Chondrocyte (in vitro differentiated cells): ENCODE measurements at regions not wholly inside any gene's neighbourhood (a gene's known extent, or its start where the extent isn't known, plus 50 kb on each side); places are given as distances from the start of the nearest gene placed in this dataset.

ENCODE experiments used
- DNase-seq: peaks from one replicate; pipeline ENCODE4 v3.0.0; 2021; ENCODE audit warnings: mixed read lengths, low spot score
- H3K27ac Mint-ChIP-seq: one replicate; pipeline ENCODE4 v1.8.0; 2021; ENCODE audit warnings: mild to moderate bottlenecking, moderate library complexity, mixed read lengths; ENCODE audit not compliant: unreplicated experiment
- H3K27me3 Mint-ChIP-seq: 2 replicates; pipeline ENCODE4 v1.8.0; 2021; ENCODE audit warnings: low read depth, mixed read lengths
- H3K36me3 Mint-ChIP-seq: 2 replicates; pipeline ENCODE4 v1.8.0; 2021; ENCODE audit warnings: low read depth, mixed read lengths
- H3K4me1 Mint-ChIP-seq: 2 replicates; pipeline ENCODE4 v1.8.0; 2021; ENCODE audit warnings: low read depth, mild to moderate bottlenecking, mixed read lengths
- H3K4me3 Mint-ChIP-seq: one replicate; pipeline ENCODE4 v1.8.0; 2021; ENCODE audit warnings: mild to moderate bottlenecking, moderate library complexity, mixed read lengths; ENCODE audit not compliant: unreplicated experiment
- H3K9me3 Mint-ChIP-seq: 2 replicates; pipeline ENCODE4 v1.8.0; 2021; ENCODE audit warnings: low read depth, mixed read lengths
- TF ChIP-seq, protein P1 (sequence below): fragments of 200-600 bp; sonication (generic); IDR thresholded peaks from 2 replicates; pipeline ENCODE4 v1.5.0; 2021; ENCODE audit warnings: antibody characterized with exemption, mild to moderate bottlenecking, moderate library complexity

DNA sequence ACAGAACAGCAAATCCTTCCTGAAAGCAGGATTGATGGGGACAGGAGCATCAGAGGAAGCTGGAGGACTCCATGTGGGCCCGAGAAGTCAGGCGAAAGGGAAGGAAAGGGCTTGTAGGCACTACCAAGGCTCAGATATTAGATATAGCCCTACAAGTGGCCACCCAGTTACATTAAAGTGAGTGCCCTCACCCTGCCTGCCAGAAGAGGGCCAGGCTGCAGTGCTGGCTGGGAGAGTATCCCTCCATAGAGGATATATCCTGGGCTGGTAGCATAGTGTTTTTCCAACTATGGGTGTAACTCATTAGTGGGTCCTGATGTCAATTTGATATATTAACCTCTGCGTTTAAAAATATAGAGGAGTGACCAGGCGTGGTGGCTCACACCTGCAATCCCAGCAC is 285.2 kb downstream of the MYCN start:
- DNase-seq = no peak
- Mint-ChIP-seq H3K9me3 (no peaks in the 10 kb centered on the region), H3K4me1 (no peaks in the 10 kb centered on the region), H3K36me3 (peaks cover 2% of the 10 kb centered on the region), H3K27ac (no peak overlapping the region), H3K4me3 (no peak overlapping the region), H3K27me3 (peaks cover 29% of the 10 kb centered on the region)
- TF ChIP-seq, protein P1, sequence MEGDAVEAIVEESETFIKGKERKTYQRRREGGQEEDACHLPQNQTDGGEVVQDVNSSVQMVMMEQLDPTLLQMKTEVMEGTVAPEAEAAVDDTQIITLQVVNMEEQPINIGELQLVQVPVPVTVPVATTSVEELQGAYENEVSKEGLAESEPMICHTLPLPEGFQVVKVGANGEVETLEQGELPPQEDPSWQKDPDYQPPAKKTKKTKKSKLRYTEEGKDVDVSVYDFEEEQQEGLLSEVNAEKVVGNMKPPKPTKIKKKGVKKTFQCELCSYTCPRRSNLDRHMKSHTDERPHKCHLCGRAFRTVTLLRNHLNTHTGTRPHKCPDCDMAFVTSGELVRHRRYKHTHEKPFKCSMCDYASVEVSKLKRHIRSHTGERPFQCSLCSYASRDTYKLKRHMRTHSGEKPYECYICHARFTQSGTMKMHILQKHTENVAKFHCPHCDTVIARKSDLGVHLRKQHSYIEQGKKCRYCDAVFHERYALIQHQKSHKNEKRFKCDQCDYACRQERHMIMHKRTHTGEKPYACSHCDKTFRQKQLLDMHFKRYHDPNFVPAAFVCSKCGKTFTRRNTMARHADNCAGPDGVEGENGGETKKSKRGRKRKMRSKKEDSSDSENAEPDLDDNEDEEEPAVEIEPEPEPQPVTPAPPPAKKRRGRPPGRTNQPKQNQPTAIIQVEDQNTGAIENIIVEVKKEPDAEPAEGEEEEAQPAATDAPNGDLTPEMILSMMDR = no peak

DNA sequence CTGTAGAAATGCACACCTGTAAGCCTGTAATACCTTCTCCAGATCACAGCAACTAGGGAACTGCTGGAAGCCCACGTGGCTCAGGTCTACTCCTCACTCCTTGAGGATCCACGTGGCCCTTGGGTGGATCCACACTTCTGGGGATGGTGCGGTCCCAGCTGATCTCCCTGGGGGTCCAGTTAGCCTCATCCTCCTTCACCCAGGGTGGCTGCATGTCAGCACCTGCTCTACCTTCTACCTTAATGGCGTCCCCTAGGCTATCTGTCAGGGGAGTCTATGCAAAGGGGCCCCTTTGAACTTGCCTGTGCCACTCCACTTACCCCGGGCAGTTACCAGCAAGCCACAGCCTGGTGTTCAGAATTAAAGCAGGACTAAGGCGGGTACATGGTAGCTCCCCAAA is 284.7 kb downstream of the MYCN start:
- no peak overlapping the region for H3K4me3 Mint-ChIP-seq
- no peak overlapping the region for H3K27ac Mint-ChIP-seq
- H3K4me1 Mint-ChIP-seq = no peaks in the 10 kb centered on the region
- peaks cover 29% of the 10 kb centered on the region for H3K27me3 Mint-ChIP-seq
- no peaks in the 10 kb centered on the region for H3K9me3 Mint-ChIP-seq
- TF ChIP-seq, protein P1 = no peak
- no peak for DNase-seq
- H3K36me3 Mint-ChIP-seq = peaks cover 2% of the 10 kb centered on the region

DNA sequence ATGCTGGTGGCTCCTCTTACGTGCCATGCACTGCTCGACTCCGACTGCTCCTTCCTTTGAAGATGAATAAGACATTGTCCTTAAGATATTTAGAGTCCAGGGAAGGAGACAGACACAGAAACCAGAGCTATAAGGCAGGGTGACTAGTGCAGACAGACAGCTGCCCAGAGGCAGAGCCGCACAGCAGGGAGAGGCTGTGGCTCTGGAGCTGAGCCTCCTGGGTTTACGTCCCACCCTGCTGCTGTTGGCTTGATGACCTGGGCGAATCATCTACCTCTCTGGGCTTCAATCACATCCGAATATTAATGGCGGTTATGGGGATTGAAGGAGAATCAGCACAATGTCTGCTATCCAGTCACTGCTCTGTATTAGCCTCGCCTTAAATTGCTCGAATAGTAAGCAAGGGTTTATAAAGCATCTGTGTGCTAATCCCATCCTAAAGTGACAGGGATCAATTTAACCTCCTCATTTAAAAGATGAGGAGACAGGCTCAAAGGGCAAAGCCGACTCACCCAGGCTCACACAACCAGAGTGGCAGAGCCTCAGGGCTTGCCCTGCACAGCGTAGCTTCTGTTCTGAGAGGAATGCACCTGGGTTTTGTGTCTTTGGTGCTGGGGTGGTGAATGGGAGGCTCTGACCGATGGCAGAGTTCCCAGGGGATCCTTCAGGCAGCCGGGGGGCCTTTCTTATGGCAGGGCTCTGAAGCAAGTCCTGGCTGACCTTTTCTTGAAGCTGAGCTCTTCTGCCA is 284.1 kb downstream of the MYCN start:
- H3K4me1 Mint-ChIP-seq = no peaks in the 10 kb centered on the region
- H3K36me3 Mint-ChIP-seq = peaks cover 2% of the 10 kb centered on the region
- H3K9me3 Mint-ChIP-seq = no peaks in the 10 kb centered on the region
- H3K4me3 Mint-ChIP-seq = no peak overlapping the region
- no peak overlapping the region for H3K27ac Mint-ChIP-seq
- no peak for DNase-seq
- peaks cover 29% of the 10 kb centered on the region for H3K27me3 Mint-ChIP-seq
- TF ChIP-seq, protein P1 = no peak

DNA sequence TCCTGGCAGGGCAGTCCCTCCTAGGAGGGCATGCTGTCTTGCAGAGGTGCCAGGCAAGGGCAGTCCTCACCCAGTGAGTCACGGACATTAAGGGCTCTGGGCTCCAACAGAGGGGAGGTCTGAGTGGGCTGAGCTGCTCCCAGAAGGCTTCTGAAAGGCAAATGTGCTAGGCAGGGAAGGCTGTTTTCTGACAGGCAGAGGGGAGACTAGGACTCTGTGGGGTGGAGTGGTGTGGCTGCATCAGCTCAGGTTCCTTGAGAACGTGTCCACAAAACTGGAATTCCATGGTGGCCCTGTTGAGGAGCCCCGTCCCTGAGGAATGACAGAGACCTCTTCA is 283.5 kb downstream of the MYCN start:
- TF ChIP-seq, protein P1 = no peak
- H3K27ac Mint-ChIP-seq = no peak overlapping the region
- DNase-seq = no peak
- no peaks in the 10 kb centered on the region for H3K9me3 Mint-ChIP-seq
- H3K4me3 Mint-ChIP-seq = no peak overlapping the region
- H3K4me1 Mint-ChIP-seq = no peaks in the 10 kb centered on the region
- H3K36me3 Mint-ChIP-seq = peaks cover 2% of the 10 kb centered on the region
- peaks cover 29% of the 10 kb centered on the region for H3K27me3 Mint-ChIP-seq

DNA sequence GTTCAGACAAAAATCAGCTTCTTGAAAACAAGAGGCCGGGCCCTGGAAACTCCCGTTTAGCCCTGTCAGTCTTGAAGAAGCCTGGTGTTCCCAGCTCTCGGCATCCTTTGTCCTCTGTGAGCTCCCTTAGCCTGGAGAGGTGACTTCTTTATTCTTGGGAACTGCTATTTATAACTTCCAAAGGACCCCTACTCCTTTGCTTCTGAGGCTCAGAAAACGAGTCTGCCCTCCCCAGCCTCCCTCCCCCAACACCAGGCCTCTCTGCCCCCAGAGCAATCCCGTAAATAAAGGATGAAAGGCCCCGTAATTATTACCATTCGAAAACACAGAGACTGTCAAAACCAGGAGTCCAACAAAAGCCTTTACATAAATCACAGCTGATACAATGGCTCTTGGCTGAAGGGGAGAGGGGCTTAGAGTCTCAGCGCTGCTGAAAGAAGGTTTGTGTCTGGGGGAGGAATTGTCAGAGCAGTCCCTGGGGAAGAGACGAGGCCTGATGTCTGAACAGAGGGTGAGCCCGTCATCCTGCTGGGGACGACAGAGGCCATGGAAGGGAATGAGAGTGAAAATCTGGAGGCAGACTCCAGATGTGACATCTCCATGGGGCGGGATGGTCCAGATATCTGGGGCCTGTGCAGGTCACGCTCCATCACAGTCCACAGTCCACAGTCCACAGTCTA is 283.0 kb downstream of the MYCN start:
- DNase-seq = no peak
- peaks cover 2% of the 10 kb centered on the region for H3K36me3 Mint-ChIP-seq
- peaks cover 25% of the 10 kb centered on the region for H3K27me3 Mint-ChIP-seq
- H3K4me3 Mint-ChIP-seq = no peak overlapping the region
- no peak overlapping the region for H3K27ac Mint-ChIP-seq
- H3K4me1 Mint-ChIP-seq = no peaks in the 10 kb centered on the region
- no peaks in the 10 kb centered on the region for H3K9me3 Mint-ChIP-seq
- TF ChIP-seq, protein P1 = no peak
